ENCODE measurements at regions not wholly inside any gene's neighbourhood (a gene's known extent, or its start where the extent isn't known, plus 50 kb on each side); places are given as distances from the start of the nearest gene placed in this dataset.

- H3K27me3 ChIP-seq (ENCODE audit: control insufficient read depth in 1 of 2, insufficient read depth in 2 of 2, low read length in 2 of 2), result no peaks in the 10 kb centered on the region
- no peaks in the 10 kb centered on the region for H3K4me1 ChIP-seq (ENCODE audit: control insufficient read depth in 2 of 2, insufficient read depth in 2 of 2, low read length in 1 of 2)
- 94 to 97% methylated on average over 1 of the region's 1 CpG for WGBS, 2 donors
- no peaks in the 10 kb centered on the region for H3K9me3 ChIP-seq (ENCODE audit: control insufficient read depth in 2 of 2, insufficient read depth in 1 of 2, low read depth in 1 of 2, low read length in 1 of 2)
- no peaks in the 10 kb centered on the region for H3K36me3 ChIP-seq (ENCODE audit: control insufficient read depth in 2 of 2, insufficient read depth in 2 of 2, low read length in 1 of 2)
- no peak overlapping the region for H3K4me3 ChIP-seq (ENCODE audit: low read depth in 1 of 2, low read length in 2 of 2)
- H3K27ac ChIP-seq (ENCODE audit: low read depth in 2 of 2, low read length in 1 of 2), result no peak overlapping the region
These were observed 222.3 kb downstream of the IBTK start for GRCh38 chr6:82025271-82025670.

- no peaks in the 10 kb centered on the region for H3K4me1 ChIP-seq (ENCODE audit: control insufficient read depth in 2 of 2, insufficient read depth in 2 of 2, low read length in 1 of 2)
- H3K4me3 ChIP-seq (ENCODE audit: low read depth in 1 of 2, low read length in 2 of 2), result peak overlapping the region in 1 of 2 donors; percentile 1
- 57 to 70% methylated on average over 2 of the region's 2 CpGs for WGBS, 2 donors
- H3K27me3 ChIP-seq (ENCODE audit: control insufficient read depth in 1 of 2, insufficient read depth in 2 of 2, low read length in 2 of 2), result no peaks in the 10 kb centered on the region
- H3K9me3 ChIP-seq (ENCODE audit: control insufficient read depth in 2 of 2, insufficient read depth in 1 of 2, low read depth in 1 of 2, low read length in 1 of 2), result no peaks in the 10 kb centered on the region
- no peaks in the 10 kb centered on the region for H3K36me3 ChIP-seq (ENCODE audit: control insufficient read depth in 2 of 2, insufficient read depth in 2 of 2, low read length in 1 of 2)
- peak overlapping the region; percentile 76 to 78 for H3K27ac ChIP-seq (ENCODE audit: low read depth in 2 of 2, low read length in 1 of 2)
These were observed 224.9 kb downstream of the IBTK start for GRCh38 chr6:82022614-82023129.

- Histone ChIP-seq H3K36me3 (ENCODE audit: control insufficient read depth in 2 of 2, insufficient read depth in 2 of 2, low read length in 1 of 2) (no peaks in the 10 kb centered on the region), H3K4me1 (ENCODE audit: control insufficient read depth in 2 of 2, insufficient read depth in 2 of 2, low read length in 1 of 2) (peaks cover 0 to 5% of the 10 kb centered on the region in 2 donors), H3K27ac (ENCODE audit: low read depth in 2 of 2, low read length in 1 of 2) (no peak overlapping the region), H3K4me3 (ENCODE audit: low read depth in 1 of 2, low read length in 2 of 2) (no peak overlapping the region), H3K27me3 (ENCODE audit: control insufficient read depth in 1 of 2, insufficient read depth in 2 of 2, low read length in 2 of 2) (no peaks in the 10 kb centered on the region), H3K9me3 (ENCODE audit: control insufficient read depth in 2 of 2, insufficient read depth in 1 of 2, low read depth in 1 of 2, low read length in 1 of 2) (no peaks in the 10 kb centered on the region)
- 88 to 90% methylated on average over 3 of the region's 3 CpGs for WGBS, 2 donors
These were observed 229.8 kb downstream of the IBTK start for GRCh38 chr6:82017773-82018172.

- no peaks in the 10 kb centered on the region for H3K27me3 ChIP-seq (ENCODE audit: control insufficient read depth in 1 of 2, insufficient read depth in 2 of 2, low read length in 2 of 2)
- H3K36me3 ChIP-seq (ENCODE audit: control insufficient read depth in 2 of 2, insufficient read depth in 2 of 2, low read length in 1 of 2), result no peaks in the 10 kb centered on the region
- H3K9me3 ChIP-seq (ENCODE audit: control insufficient read depth in 2 of 2, insufficient read depth in 1 of 2, low read depth in 1 of 2, low read length in 1 of 2), result no peaks in the 10 kb centered on the region
- H3K4me3 ChIP-seq (ENCODE audit: low read depth in 1 of 2, low read length in 2 of 2), result no peak overlapping the region
- H3K27ac ChIP-seq (ENCODE audit: low read depth in 2 of 2, low read length in 1 of 2), result peak overlapping the region; percentile 14 to 59
- peaks cover 0 to 5% of the 10 kb centered on the region in 2 donors for H3K4me1 ChIP-seq (ENCODE audit: control insufficient read depth in 2 of 2, insufficient read depth in 2 of 2, low read length in 1 of 2)
These were observed 230.3 kb downstream of the IBTK start for GRCh38 chr6:82017288-82017687.

- H3K4me1 ChIP-seq (ENCODE audit: control insufficient read depth in 2 of 2, insufficient read depth in 2 of 2, low read length in 1 of 2), result peaks cover 0 to 5% of the 10 kb centered on the region in 2 donors
- H3K4me3 ChIP-seq (ENCODE audit: low read depth in 1 of 2, low read length in 2 of 2), result no peak overlapping the region
- 41 to 65% methylated on average over 2 of the region's 2 CpGs for WGBS, 2 donors
- no peaks in the 10 kb centered on the region for H3K9me3 ChIP-seq (ENCODE audit: control insufficient read depth in 2 of 2, insufficient read depth in 1 of 2, low read depth in 1 of 2, low read length in 1 of 2)
- no peaks in the 10 kb centered on the region for H3K36me3 ChIP-seq (ENCODE audit: control insufficient read depth in 2 of 2, insufficient read depth in 2 of 2, low read length in 1 of 2)
- no peaks in the 10 kb centered on the region for H3K27me3 ChIP-seq (ENCODE audit: control insufficient read depth in 1 of 2, insufficient read depth in 2 of 2, low read length in 2 of 2)
- no peak overlapping the region for H3K27ac ChIP-seq (ENCODE audit: low read depth in 2 of 2, low read length in 1 of 2)
These were observed 232.0 kb downstream of the IBTK start for GRCh38 chr6:82015526-82015925.

GRCh38 chr6:82015043-82015442 lies 232.5 kb downstream of the IBTK start:
- peak overlapping the region in 1 of 2 donors; percentile 2 for H3K27ac ChIP-seq (ENCODE audit: low read depth in 2 of 2, low read length in 1 of 2)
- no peaks in the 10 kb centered on the region for H3K9me3 ChIP-seq (ENCODE audit: control insufficient read depth in 2 of 2, insufficient read depth in 1 of 2, low read depth in 1 of 2, low read length in 1 of 2)
- no peaks in the 10 kb centered on the region for H3K27me3 ChIP-seq (ENCODE audit: control insufficient read depth in 1 of 2, insufficient read depth in 2 of 2, low read length in 2 of 2)
- 79 to 82% methylated on average over 2 of the region's 2 CpGs for WGBS, 2 donors
- H3K4me1 ChIP-seq (ENCODE audit: control insufficient read depth in 2 of 2, insufficient read depth in 2 of 2, low read length in 1 of 2), result peaks cover 0 to 5% of the 10 kb centered on the region in 2 donors
- no peaks in the 10 kb centered on the region for H3K36me3 ChIP-seq (ENCODE audit: control insufficient read depth in 2 of 2, insufficient read depth in 2 of 2, low read length in 1 of 2)
- no peak overlapping the region for H3K4me3 ChIP-seq (ENCODE audit: low read depth in 1 of 2, low read length in 2 of 2)

GRCh38 chr6:82013561-82014530 lies 233.7 kb downstream of the IBTK start:
- Histone ChIP-seq H3K36me3 (ENCODE audit: control insufficient read depth in 2 of 2, insufficient read depth in 2 of 2, low read length in 1 of 2) (no peaks in the 10 kb centered on the region), H3K27ac (ENCODE audit: low read depth in 2 of 2, low read length in 1 of 2) (no peak overlapping the region), H3K9me3 (ENCODE audit: control insufficient read depth in 2 of 2, insufficient read depth in 1 of 2, low read depth in 1 of 2, low read length in 1 of 2) (no peaks in the 10 kb centered on the region), H3K27me3 (ENCODE audit: control insufficient read depth in 1 of 2, insufficient read depth in 2 of 2, low read length in 2 of 2) (no peaks in the 10 kb centered on the region), H3K4me1 (ENCODE audit: control insufficient read depth in 2 of 2, insufficient read depth in 2 of 2, low read length in 1 of 2) (peaks cover 0 to 5% of the 10 kb centered on the region in 2 donors), H3K4me3 (ENCODE audit: low read depth in 1 of 2, low read length in 2 of 2) (no peak overlapping the region)
- WGBS, 2 donors, result 43 to 54% methylated on average over 3 of the region's 3 CpGs

GRCh38 chr6:82006027-82006738 lies 241.4 kb downstream of the IBTK start:
- H3K36me3 ChIP-seq (ENCODE audit: control insufficient read depth in 2 of 2, insufficient read depth in 2 of 2, low read length in 1 of 2), result no peaks in the 10 kb centered on the region

GRCh38 chr6:82000551-82000950 lies 247.0 kb downstream of the IBTK start:
- Histone ChIP-seq H3K27ac (ENCODE audit: low read depth in 2 of 2, low read length in 1 of 2) (no peak overlapping the region), H3K27me3 (ENCODE audit: control insufficient read depth in 1 of 2, insufficient read depth in 2 of 2, low read length in 2 of 2) (no peaks in the 10 kb centered on the region), H3K4me3 (ENCODE audit: low read depth in 1 of 2, low read length in 2 of 2) (no peak overlapping the region), H3K36me3 (ENCODE audit: control insufficient read depth in 2 of 2, insufficient read depth in 2 of 2, low read length in 1 of 2) (no peaks in the 10 kb centered on the region), H3K4me1 (ENCODE audit: control insufficient read depth in 2 of 2, insufficient read depth in 2 of 2, low read length in 1 of 2) (no peaks in the 10 kb centered on the region), H3K9me3 (ENCODE audit: control insufficient read depth in 2 of 2, insufficient read depth in 1 of 2, low read depth in 1 of 2, low read length in 1 of 2) (no peaks in the 10 kb centered on the region)

More at GRCh38 chr6:82006027-82006738, 241.4 kb downstream of the IBTK start:
- no peaks in the 10 kb centered on the region for H3K27me3 ChIP-seq (ENCODE audit: control insufficient read depth in 1 of 2, insufficient read depth in 2 of 2, low read length in 2 of 2)
- no peak overlapping the region for H3K27ac ChIP-seq (ENCODE audit: low read depth in 2 of 2, low read length in 1 of 2)
- H3K4me3 ChIP-seq (ENCODE audit: low read depth in 1 of 2, low read length in 2 of 2), result no peak overlapping the region
- WGBS, 2 donors, result 51 to 60% methylated on average over 5 of the region's 5 CpGs
- no peaks in the 10 kb centered on the region for H3K4me1 ChIP-seq (ENCODE audit: control insufficient read depth in 2 of 2, insufficient read depth in 2 of 2, low read length in 1 of 2)
- peaks cover 0 to 5% of the 10 kb centered on the region in 2 donors for H3K9me3 ChIP-seq (ENCODE audit: control insufficient read depth in 2 of 2, insufficient read depth in 1 of 2, low read depth in 1 of 2, low read length in 1 of 2)
